Astrocyte (in vitro differentiated cells and primary cell): ENCODE measurements at regions not wholly inside any gene's neighbourhood (a gene's known extent, or its start where the extent isn't known, plus 50 kb on each side); places are given as distances from the start of the nearest gene placed in this dataset.

Experiments
- DNase-seq: peaks from one replicate; pipeline ENCODE4 v3.0.0-alpha.2; 2010; ENCODE audit warnings: low read depth
- FAIRE-seq: peaks from 2 replicates; lab custom pipeline; 2011; peaks lifted over from hg19 to GRCh38; lab: Jason Lieb, UNC
- H2AFZ ChIP-seq: 2 replicates; pipeline ENCODE4 v1.6.0; 2012; ENCODE audit warnings: low read depth, low read length, inconsistent platforms
- H3K27ac ChIP-seq: 2 replicates; pipeline ENCODE4 v1.5.1; 2011; ENCODE audit warnings: low read depth, low read length, inconsistent platforms
- H3K27me3 ChIP-seq: 2 replicates; pipeline ENCODE4 v1.6.0; 2011; ENCODE audit warnings: low read length, inconsistent platforms; ENCODE audit not compliant: insufficient read depth
- H3K36me3 ChIP-seq: 2 replicates; pipeline ENCODE4 v1.5.1; 2011; ENCODE audit warnings: low read length, inconsistent platforms; ENCODE audit not compliant: insufficient read depth
- H3K4me1 ChIP-seq: 2 replicates; pipeline ENCODE4 v1.5.1; 2011; ENCODE audit warnings: low read length, inconsistent platforms; ENCODE audit not compliant: insufficient read depth
- H3K4me2 ChIP-seq: 2 replicates; pipeline ENCODE4 v1.6.0; 2012; ENCODE audit warnings: low read length, inconsistent platforms
- H3K4me3 ChIP-seq: 2 replicates; pipeline ENCODE4 v1.5.1; 2011; ENCODE audit warnings: low read depth, mild to moderate bottlenecking, low read length, inconsistent platforms; ENCODE audit not compliant: insufficient read depth
- H3K79me2 ChIP-seq: 2 replicates; pipeline ENCODE4 v1.6.0; 2012; ENCODE audit warnings: mild to moderate bottlenecking, low read length, inconsistent platforms; ENCODE audit not compliant: insufficient read depth
- H3K9ac ChIP-seq: 2 replicates; pipeline ENCODE4 v1.6.0; 2012; ENCODE audit warnings: mild to moderate bottlenecking, low read length, inconsistent platforms
- H3K9me3 ChIP-seq: 2 replicates; pipeline ENCODE4 v1.5.1; 2012; ENCODE audit warnings: low read depth, mild to moderate bottlenecking, low read length, inconsistent platforms; ENCODE audit not compliant: insufficient read depth
- H4K20me1 ChIP-seq: 2 replicates; pipeline ENCODE4 v1.6.0; 2012; ENCODE audit warnings: low read length, inconsistent platforms; ENCODE audit not compliant: insufficient read depth
- H3K27ac Mint-ChIP-seq: one replicate; pipeline ENCODE4 v1.8.0; 2021; ENCODE audit warnings: mild to moderate bottlenecking, mixed read lengths; ENCODE audit not compliant: unreplicated experiment
- H3K27me3 Mint-ChIP-seq: one replicate; pipeline ENCODE4 v1.8.0; 2021; ENCODE audit warnings: low read depth, mixed read lengths; ENCODE audit not compliant: unreplicated experiment
- H3K36me3 Mint-ChIP-seq: one replicate; pipeline ENCODE4 v1.8.0; 2021; ENCODE audit warnings: low read depth, mixed read lengths; ENCODE audit not compliant: unreplicated experiment
- H3K4me1 Mint-ChIP-seq: one replicate; pipeline ENCODE4 v1.8.0; 2021; ENCODE audit warnings: low read depth, mixed read lengths; ENCODE audit not compliant: unreplicated experiment
- H3K4me3 Mint-ChIP-seq: one replicate; pipeline ENCODE4 v1.8.0; 2021; ENCODE audit warnings: mild to moderate bottlenecking, moderate library complexity, mixed read lengths; ENCODE audit not compliant: unreplicated experiment
- H3K9me3 Mint-ChIP-seq: one replicate; pipeline ENCODE4 v1.8.0; 2021; ENCODE audit warnings: mild to moderate bottlenecking, mixed read lengths; ENCODE audit not compliant: unreplicated experiment
- CTCF ChIP-seq: IDR thresholded peaks from 2 replicates; pipeline ENCODE4 v1.5.1; 2011; ENCODE audit warnings: low read depth, mild to moderate bottlenecking, inconsistent platforms, low read length, moderate library complexity; ENCODE audit not compliant: insufficient read depth
- EZH2 ChIP-seq: IDR thresholded peaks from 2 replicates; pipeline ENCODE4 v1.6.1; 2012; ENCODE audit warnings: mild to moderate bottlenecking, low read length, inconsistent platforms; ENCODE audit not compliant: insufficient read depth

DNA sequence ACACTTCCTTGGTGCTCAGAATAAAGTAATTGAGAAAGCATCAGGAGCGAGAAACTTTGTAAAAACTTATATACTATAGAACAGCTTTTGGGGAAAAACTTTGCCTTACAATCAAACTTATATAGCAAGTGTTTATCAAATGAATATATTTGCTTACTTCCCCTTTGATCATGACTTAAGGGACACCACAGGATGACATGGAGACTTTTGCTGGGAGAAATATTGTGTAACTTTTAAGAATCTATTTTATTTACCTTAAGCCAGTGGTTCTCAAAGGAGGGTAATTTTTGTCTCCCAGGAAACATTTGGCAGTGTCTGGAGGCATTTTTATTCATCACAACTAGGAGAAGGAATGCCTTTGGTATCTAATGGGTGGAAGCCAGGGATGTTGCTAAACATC, 173.8 kb upstream of the HABP2 start:
- H3K36me3 Mint-ChIP-seq: no peaks in the 10 kb centered on the region
- H3K4me1 Mint-ChIP-seq: peaks cover 19% of the 10 kb centered on the region
- no peak for FAIRE-seq

GRCh38 chr10:113381416-113381815, 171.4 kb upstream of the HABP2 start:
- peak overlapping the region; percentile 77 for H3K4me2 ChIP-seq
- no peak overlapping the region for H3K4me3 Mint-ChIP-seq

More for the DNA sequence above, 173.8 kb upstream of the HABP2 start:
- Histone ChIP-seq H3K4me3 (no peak overlapping the region), H4K20me1 (no peaks in the 10 kb centered on the region), H3K4me2 (no peak overlapping the region), H3K27me3 (no peaks in the 10 kb centered on the region), H3K4me1 (peaks cover 16% of the 10 kb centered on the region), H3K27ac (no peak overlapping the region), H3K9ac (no peak overlapping the region), H2AFZ (no peak overlapping the region), H3K9me3 (no peaks in the 10 kb centered on the region), H3K36me3 (no peaks in the 10 kb centered on the region), H3K79me2 (no peaks in the 10 kb centered on the region)
- TF ChIP-seq EZH2: no peak
- TF ChIP-seq CTCF: no peak
- Mint-ChIP-seq H3K27ac (no peak overlapping the region), H3K4me3 (no peak overlapping the region), H3K27me3 (no peaks in the 10 kb centered on the region), H3K9me3 (no peaks in the 10 kb centered on the region)
- DNase-seq: no peak

More at GRCh38 chr10:113381416-113381815, 171.4 kb upstream of the HABP2 start:
- Histone ChIP-seq H4K20me1 (no peaks in the 10 kb centered on the region), H3K4me1 (peaks cover 33% of the 10 kb centered on the region), H3K27ac (peak overlapping the region; percentile 37), H3K79me2 (no peaks in the 10 kb centered on the region), H3K36me3 (no peaks in the 10 kb centered on the region), H3K4me3 (no peak overlapping the region), H3K9ac (no peak overlapping the region), H3K27me3 (no peaks in the 10 kb centered on the region), H3K9me3 (no peaks in the 10 kb centered on the region), H2AFZ (no peak overlapping the region)
- H3K9me3 Mint-ChIP-seq: no peaks in the 10 kb centered on the region
- no peaks in the 10 kb centered on the region for H3K27me3 Mint-ChIP-seq
- peak overlapping the region; percentile 99 for H3K27ac Mint-ChIP-seq
- no peak for FAIRE-seq
- DNase-seq: no peak
- H3K36me3 Mint-ChIP-seq: no peaks in the 10 kb centered on the region
- TF ChIP-seq EZH2: no peak
- no peak for TF ChIP-seq CTCF
- H3K4me1 Mint-ChIP-seq: peaks cover 41% of the 10 kb centered on the region
